Activated naive CD4-positive, alpha-beta T cell treated with anti-CD3 and anti-CD28 coated beads, Interleukin-2, amount 10 ng/mL, durations not matched to agents 7 days and 5 days (primary cell): ENCODE measurements at regions not wholly inside any gene's neighbourhood (a gene's known extent, or its start where the extent isn't known, plus 50 kb on each side); places are given as distances from the start of the nearest gene placed in this dataset.

Experiments
- CTCF ChIA-PET: fragments of 350-600 bp; sonication (Branson Sonifier 250); formaldehyde crosslinking; loops from one replicate; lab custom pipeline; 2021; ENCODE audit warnings: antibody characterized with exemption; lab: Charles Lee
- DNase-seq: peaks from one replicate; pipeline ENCODE4 v3.0.0-alpha.2; 2020
- H3K27ac Mint-ChIP-seq: one replicate; pipeline ENCODE4 v1.8.0; 2021; ENCODE audit warnings: mild to moderate bottlenecking, moderate library complexity, mixed read lengths
- H3K27me3 Mint-ChIP-seq: one replicate; pipeline ENCODE4 v1.8.0; 2021; ENCODE audit warnings: mild to moderate bottlenecking, mixed read lengths
- H3K36me3 Mint-ChIP-seq: one replicate; pipeline ENCODE4 v1.8.0; 2021; ENCODE audit warnings: mixed read lengths
- H3K4me1 Mint-ChIP-seq: one replicate; pipeline ENCODE4 v1.8.0; 2021; ENCODE audit warnings: mixed read lengths
- H3K4me3 Mint-ChIP-seq: one replicate; pipeline ENCODE4 v1.8.0; 2021; ENCODE audit warnings: mild to moderate bottlenecking, moderate library complexity, mixed read lengths
- H3K9me3 Mint-ChIP-seq: one replicate; pipeline ENCODE4 v1.8.0; 2021; ENCODE audit warnings: mixed read lengths

DNA sequence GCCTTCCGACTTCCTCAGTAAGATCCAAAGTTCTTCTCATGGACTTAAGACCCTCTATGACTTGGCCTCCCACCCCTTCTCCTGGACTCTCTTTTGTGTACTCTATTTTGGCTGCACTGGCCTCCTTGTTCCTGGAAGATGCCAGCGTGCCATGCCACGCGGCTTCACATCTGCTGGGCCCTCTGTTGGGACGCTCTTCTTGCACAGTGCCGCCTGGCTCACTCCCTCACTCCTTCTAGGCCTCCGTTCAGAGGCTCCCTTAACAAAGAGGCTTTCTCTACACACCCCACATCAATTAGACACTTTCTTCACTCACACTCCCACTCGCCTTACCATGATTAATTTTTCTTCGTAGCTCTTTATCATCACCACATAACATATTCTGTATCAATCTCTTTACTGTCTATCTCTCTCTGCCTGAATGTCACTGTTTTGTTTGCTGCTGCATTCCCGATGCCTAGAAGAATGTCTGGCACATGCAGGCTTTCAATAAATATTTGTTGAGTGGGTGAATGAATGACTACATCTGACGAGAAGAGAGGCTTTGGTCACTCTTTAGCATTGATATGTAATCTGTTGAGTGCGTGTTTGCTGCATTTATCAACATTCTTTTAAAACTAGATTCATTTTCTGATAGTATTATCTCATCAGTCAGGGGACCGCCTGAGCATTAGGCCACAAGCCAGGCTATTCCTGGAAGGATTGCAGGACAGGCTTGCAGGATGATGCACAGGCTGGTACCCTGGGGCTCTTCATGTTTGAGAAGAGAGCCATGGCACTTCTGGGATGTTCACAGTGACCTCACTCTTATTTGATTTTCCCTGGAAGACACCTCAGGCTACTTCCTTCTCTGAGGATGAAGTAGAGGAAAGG, 60.6 kb upstream of the AMPD3 start:
- H3K27ac Mint-ChIP-seq = no peak overlapping the region
- CTCF ChIA-PET = no interaction called here
- H3K9me3 Mint-ChIP-seq = no peaks in the 10 kb centered on the region
- no peaks in the 10 kb centered on the region for H3K36me3 Mint-ChIP-seq
- H3K4me1 Mint-ChIP-seq = no peaks in the 10 kb centered on the region
- DNase-seq = no peak
- no peak overlapping the region for H3K4me3 Mint-ChIP-seq
- peaks cover 52% of the 10 kb centered on the region for H3K27me3 Mint-ChIP-seq

DNA sequence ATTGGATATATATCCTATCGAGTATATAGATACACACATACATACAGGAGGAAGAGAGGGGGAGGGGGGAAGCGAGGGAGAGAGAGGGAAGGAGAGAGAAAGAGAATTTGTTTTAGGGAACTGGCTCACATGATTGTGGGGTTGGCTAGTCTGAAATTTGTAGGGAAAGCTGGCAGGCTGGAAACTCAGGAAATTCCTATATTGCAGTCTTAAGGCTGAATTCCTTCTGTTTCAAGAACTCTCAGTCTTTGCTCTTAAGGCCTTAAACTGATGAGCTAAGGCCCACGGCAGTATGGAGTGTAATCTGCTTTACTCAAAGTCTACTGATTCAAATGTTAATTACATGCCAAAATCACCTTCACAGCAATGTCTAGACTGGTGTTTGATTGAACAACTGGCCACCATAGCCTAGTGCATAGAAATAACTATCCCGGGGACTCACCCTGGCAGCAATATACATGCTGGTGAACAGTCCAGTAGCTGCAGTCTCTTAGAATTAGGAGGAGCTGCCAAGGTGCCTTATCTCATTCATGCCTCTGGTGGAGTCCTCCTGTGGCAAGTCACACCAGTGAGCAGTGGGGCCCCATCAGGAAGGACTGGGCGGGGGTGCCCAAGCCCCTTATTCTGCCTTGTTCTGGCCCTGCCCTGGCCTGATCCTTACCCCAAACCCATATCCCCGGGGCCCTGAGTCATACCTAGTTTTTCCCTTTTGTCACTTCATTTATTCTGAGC, 59.7 kb upstream of the AMPD3 start:
- DNase-seq = no peak
- Mint-ChIP-seq H3K36me3 (no peaks in the 10 kb centered on the region), H3K4me3 (no peak overlapping the region), H3K27ac (no peak overlapping the region), H3K27me3 (peaks cover 44% of the 10 kb centered on the region), H3K4me1 (peaks cover 3% of the 10 kb centered on the region), H3K9me3 (no peaks in the 10 kb centered on the region)
- CTCF ChIA-PET = interaction anchor here (1.1 kb wide), 1 partner anchor 29 kb away, joined by 3 read pairs; no protein-coding TSS in a partner anchor

DNA sequence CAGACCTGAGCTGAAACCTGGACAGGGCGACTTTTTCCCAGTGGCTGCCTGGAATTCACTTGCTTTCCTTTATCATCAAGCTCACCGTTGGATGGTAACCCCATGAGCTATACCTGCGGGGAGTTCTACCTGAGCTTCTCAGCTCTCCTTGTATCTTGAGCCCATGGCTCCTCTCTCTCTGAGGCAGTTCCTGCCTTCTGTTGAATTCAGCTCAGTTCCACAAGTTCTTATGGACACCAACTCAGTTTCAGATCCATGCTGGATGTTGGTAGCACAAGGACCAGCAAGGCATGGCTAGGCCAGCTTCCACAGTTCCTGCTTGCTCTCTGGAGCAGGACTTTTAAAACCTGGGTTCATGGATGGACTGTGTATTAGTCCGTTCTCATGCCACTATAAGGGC, 58.3 kb upstream of the AMPD3 start:
- Mint-ChIP-seq H3K9me3 (no peaks in the 10 kb centered on the region), H3K4me3 (no peak overlapping the region), H3K36me3 (no peaks in the 10 kb centered on the region), H3K27me3 (peaks cover 34% of the 10 kb centered on the region), H3K4me1 (peaks cover 14% of the 10 kb centered on the region), H3K27ac (no peak overlapping the region)
- DNase-seq = no peak
- CTCF ChIA-PET = interaction anchor here (1.0 to 1.1 kb wide), 2 partner anchors 9 to 30 kb away, joined by 3 to 4 read pairs; no protein-coding TSS in a partner anchor

DNA sequence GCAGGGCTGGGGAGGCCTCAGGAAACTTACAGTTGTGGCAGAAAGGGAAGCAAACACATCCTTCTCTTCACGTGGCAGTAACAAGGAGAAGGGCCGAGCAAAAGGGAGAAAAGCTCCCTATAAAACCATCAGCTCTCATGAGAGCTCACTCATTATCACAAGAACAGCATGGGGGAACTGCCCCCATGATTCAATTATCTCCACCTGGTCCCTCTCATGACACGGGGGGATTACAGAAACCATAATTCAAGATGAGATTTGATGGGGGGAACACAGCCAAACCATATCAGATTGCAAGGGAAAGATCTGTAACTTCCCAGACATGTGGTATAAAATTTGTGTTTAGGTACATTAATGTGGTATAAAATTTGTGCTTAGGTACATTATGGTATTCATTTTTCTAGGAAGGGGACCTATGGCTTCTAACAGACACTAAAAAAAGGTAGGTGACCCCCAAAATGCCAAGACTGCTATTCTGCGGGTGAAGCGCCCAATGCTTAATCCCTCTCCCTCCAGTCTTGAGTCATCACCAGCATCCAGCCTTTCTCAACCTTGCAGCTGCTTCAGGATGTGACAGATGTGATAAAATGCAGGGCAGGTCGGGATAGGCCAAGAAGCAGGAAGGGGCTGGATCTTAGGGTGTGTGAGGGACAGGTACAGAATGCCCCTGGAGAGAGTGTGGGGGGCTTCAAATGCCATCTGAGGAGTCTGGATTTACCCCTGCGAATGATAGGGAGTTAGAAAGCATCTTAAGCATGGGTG, 57.7 kb upstream of the AMPD3 start:
- CTCF ChIA-PET = interaction anchor here (1.0 kb wide), 1 partner anchor 9 kb away, joined by 4 read pairs; no protein-coding TSS in a partner anchor
- Mint-ChIP-seq H3K4me1 (peaks cover 14% of the 10 kb centered on the region), H3K9me3 (no peaks in the 10 kb centered on the region), H3K27ac (no peak overlapping the region), H3K4me3 (no peak overlapping the region), H3K27me3 (peaks cover 29% of the 10 kb centered on the region), H3K36me3 (no peaks in the 10 kb centered on the region)
- DNase-seq = no peak

DNA sequence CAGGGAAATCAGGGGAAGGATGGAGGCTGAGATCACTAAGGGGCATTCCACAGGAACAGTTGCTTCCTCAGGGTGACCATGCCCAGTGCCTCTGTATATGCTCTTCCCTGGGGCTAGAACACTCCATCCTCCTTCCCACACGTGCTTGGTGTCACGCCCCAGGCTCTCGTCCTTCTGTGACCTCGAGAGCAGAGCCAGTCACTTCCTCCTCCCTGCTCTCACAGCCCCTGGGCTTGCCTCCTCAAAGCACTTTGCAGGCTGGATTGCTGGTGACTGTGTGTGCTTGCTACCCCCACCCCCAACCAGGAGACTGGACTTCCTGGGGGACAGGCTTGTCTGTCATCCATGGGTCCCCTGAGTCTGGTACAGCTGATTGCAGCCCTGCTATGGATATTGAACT, 56.5 kb upstream of the AMPD3 start:
- peaks cover 14% of the 10 kb centered on the region for H3K4me1 Mint-ChIP-seq
- H3K9me3 Mint-ChIP-seq = no peaks in the 10 kb centered on the region
- H3K4me3 Mint-ChIP-seq = no peak overlapping the region
- H3K27ac Mint-ChIP-seq = no peak overlapping the region
- H3K27me3 Mint-ChIP-seq = peaks cover 18% of the 10 kb centered on the region
- no peak for DNase-seq
- CTCF ChIA-PET = no interaction called here
- H3K36me3 Mint-ChIP-seq = no peaks in the 10 kb centered on the region

DNA sequence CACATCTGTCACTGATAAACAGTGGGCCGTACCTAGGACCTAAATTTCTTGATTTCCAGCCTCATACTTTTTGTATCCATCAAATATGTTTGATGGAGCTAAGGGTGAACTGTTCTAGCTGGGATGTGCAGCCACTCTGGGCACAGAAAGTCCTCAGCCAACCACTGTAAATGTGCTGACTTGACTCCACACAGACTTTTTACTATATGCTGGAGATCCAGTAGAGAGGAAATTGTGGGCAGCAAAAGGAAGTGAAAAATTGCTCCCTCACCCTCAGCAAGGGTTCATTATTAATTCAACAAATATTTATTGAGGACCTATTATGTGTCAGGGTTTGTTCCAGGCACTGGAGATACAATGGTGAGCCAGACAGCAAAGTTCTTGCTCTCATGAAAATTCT, 54.2 kb upstream of the AMPD3 start:
- Mint-ChIP-seq H3K4me3 (no peak overlapping the region), H3K27me3 (peaks cover 16% of the 10 kb centered on the region), H3K9me3 (no peaks in the 10 kb centered on the region), H3K4me1 (peaks cover 14% of the 10 kb centered on the region), H3K27ac (no peak overlapping the region), H3K36me3 (no peaks in the 10 kb centered on the region)
- CTCF ChIA-PET = interaction anchor here (0.6 to 1.6 kb wide), 2 partner anchors 13 to 15 kb away, joined by 3 to 5 read pairs; no protein-coding TSS in a partner anchor
- DNase-seq = no peak

DNA sequence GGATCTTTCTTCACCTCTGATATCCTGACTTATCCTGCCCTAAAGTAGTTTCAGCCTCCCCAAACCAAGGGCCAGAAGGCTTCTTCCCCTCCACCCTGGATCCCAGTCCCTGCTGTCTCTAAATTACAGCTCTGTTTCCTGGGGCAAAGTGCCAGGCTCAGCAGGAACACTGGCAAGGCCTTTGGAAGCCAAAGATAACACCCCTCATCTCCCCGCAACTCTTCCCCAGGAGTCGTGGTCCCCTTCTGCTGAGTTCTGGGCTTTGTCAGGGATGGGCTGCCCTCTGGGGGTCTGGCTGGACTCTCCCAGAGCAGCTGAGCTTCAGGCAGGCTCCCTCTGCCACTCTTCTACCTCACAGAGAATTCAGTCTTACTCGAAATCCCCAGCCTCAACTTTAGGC, 53.8 kb upstream of the AMPD3 start:
- peaks cover 16% of the 10 kb centered on the region for H3K27me3 Mint-ChIP-seq
- no peak overlapping the region for H3K27ac Mint-ChIP-seq
- peaks cover 16% of the 10 kb centered on the region for H3K4me1 Mint-ChIP-seq
- DNase-seq = no peak
- H3K9me3 Mint-ChIP-seq = no peaks in the 10 kb centered on the region
- no peaks in the 10 kb centered on the region for H3K36me3 Mint-ChIP-seq
- CTCF ChIA-PET = interaction anchor here (0.6 to 1.6 kb wide), 2 partner anchors 12 to 15 kb away, joined by 3 to 5 read pairs; no protein-coding TSS in a partner anchor
- no peak overlapping the region for H3K4me3 Mint-ChIP-seq

DNA sequence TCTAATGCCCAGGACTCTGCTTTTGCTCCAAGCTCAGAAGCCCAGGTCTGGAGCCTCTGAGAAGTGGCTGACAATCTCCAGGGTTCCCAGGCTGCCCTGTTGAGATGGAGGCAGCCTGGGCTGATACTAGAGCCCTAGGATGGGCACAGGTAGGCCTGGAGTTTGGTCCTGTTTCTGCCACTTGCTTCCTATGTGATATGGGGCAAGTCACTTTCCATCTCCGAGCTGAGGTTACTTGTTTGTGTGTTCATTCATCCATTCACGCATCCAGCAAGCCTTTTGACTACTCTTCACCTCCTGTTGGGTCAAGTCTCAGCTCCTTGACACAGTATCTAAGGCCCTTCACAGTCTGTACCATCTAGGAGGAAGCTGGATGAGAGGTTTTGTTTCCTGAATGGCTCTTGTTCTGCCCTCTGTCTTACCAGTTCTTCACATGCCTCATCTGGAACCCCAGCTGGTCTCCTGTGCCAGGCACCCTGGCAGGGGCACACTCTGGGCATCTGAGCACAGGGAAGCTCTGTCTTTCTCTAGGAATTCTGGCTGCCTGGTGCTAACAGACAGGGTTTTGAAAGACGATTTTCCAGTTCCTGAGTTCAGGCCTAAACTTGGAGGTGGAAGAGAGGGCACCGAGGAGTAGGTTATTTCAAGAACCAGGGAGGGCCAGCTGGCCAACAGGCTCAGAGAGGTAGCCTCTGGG, 53.2 kb upstream of the AMPD3 start:
- CTCF ChIA-PET = interaction anchor here (0.6 to 2.4 kb wide), 7 partner anchors 12 to 335 kb away, joined by 3 to 12 read pairs (median 4); partner anchors contain the start of gene RNF141
- H3K27ac Mint-ChIP-seq = no peak overlapping the region
- no peak overlapping the region for H3K4me3 Mint-ChIP-seq
- DNase-seq = no peak
- H3K27me3 Mint-ChIP-seq = peaks cover 16% of the 10 kb centered on the region
- peaks cover 16% of the 10 kb centered on the region for H3K4me1 Mint-ChIP-seq
- H3K36me3 Mint-ChIP-seq = no peaks in the 10 kb centered on the region
- no peaks in the 10 kb centered on the region for H3K9me3 Mint-ChIP-seq
